HG03457 (cell line): ENCODE measurements at regions not wholly inside any gene's neighbourhood (a gene's known extent, or its start where the extent isn't known, plus 50 kb on each side); places are given as distances from the start of the nearest gene placed in this dataset.
"Not testable (repeated sequence)": the region's sequence is repeated elsewhere in the genome, so short reads cannot be mapped to it uniquely, and the experiment has no call there.

Experiments used
- ATAC-seq: cut with Tn5 transposase; IDR thresholded peaks from one replicate; pipeline ENCODE4 v1.9.1; 2021; ENCODE audit warnings: moderate number of reproducible peaks; ENCODE audit not compliant: unreplicated experiment

- no peak for ATAC-seq
Measured at GRCh38 chr1:60916906-60917305, 165.5 kb upstream of the NFIA start.

GRCh38 chr1:60916199-60916598 is 166.2 kb upstream of the NFIA start:
- no peak for ATAC-seq

GRCh38 chr1:60915441-60915840 is 166.9 kb upstream of the NFIA start:
- ATAC-seq: no peak

GRCh38 chr1:60914982-60915381 is 167.4 kb upstream of the NFIA start:
- no peak for ATAC-seq

- ATAC-seq: not testable (repeated sequence)
Measured at GRCh38 chr1:60913708-60914107, 168.7 kb upstream of the NFIA start.

DNA sequence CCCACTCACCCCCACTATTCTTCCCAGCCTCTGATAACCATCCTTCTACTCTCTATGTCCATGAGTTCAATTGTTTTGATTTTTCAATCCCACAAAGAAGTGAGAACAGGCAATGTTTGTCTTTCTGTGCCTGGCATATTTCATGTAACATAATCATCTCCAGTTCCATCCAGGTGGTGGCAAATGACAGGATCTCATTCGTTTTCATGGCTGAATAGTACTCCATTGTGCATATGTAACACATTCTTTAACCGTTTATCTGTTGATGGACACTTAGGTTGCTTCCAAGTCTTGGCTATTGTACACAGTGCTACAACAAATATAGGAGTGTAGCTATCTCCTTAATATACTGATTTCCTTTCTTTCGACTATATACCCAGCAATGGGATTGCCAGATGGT is 169.3 kb upstream of the NFIA start:
- no peak for ATAC-seq

GRCh38 chr1:60911966-60912697 is 170.2 kb upstream of the NFIA start:
- no peak for ATAC-seq

DNA sequence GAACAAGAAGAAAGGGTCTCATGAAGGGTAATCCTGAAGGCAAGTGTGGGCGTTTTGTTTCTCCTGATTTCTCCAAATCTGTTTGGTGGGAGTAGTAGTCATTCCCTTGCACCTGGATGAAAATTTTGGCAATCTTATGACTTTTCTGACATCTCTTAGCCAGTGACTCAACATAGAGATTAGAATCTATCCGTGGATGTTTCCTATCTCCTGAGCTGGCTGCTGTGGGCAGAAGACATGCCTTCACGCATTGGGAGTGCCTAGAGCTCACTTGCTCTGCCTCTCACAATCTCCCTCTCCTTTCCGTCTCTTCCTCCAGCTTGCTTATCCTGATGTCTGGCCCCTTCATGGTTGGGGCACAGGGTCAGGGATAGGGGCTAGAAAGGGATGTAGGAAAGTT is 174.2 kb upstream of the NFIA start:
- no peak for ATAC-seq

- ATAC-seq: no peak
Measured at GRCh38 chr1:60906526-60906925, 175.8 kb upstream of the NFIA start.

GRCh38 chr1:60906039-60906438 is 176.3 kb upstream of the NFIA start:
- no peak for ATAC-seq

- ATAC-seq: no peak
Measured at GRCh38 chr1:60904099-60904851, 178.1 kb upstream of the NFIA start.

GRCh38 chr1:60903591-60903990 is 178.8 kb upstream of the NFIA start:
- ATAC-seq: no peak

DNA sequence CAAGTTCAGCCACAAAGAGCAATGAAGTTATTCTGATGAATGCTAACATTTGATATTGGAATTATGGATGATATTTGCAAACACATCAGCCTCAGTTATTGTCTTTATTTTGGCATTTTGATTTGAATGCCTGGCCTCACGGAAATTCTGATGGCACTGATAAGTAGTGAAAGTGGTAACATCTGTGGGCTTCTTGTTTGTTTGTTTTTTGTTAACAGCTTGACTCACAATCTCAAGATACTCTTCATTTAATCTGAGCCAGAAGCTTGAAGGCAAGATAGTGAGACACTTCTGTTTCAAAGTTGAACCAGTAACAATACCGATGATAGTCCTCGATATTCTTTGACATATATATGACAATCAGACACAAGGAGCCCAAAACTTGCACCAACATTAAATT is 182.9 kb upstream of the NFIA start:
- no peak for ATAC-seq

GRCh38 chr1:60898987-60899386 is 183.4 kb upstream of the NFIA start:
- no peak for ATAC-seq

GRCh38 chr1:60898413-60898812 is 183.9 kb upstream of the NFIA start:
- no peak for ATAC-seq

GRCh38 chr1:60896701-60897363 is 185.5 kb upstream of the NFIA start:
- ATAC-seq: no peak

DNA sequence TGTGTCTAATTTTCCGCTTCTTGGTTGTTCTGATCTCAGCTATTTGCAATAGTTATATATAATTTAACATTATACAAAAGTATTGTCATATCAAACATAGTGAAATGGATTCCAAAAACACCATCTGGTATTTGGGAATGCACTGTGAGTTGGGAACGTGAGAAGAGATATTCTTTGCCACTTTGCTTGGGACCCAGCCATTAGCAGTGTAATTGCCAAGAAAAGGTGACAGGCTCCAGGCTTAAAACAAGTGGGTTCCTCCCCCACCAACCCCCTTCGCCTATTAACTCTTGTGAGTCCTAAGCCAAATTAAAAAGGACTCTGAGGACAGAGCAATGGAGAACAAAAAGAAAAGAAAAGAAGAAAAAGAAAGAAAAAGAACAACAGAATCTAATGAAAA is 186.7 kb upstream of the NFIA start:
- no peak for ATAC-seq

DNA sequence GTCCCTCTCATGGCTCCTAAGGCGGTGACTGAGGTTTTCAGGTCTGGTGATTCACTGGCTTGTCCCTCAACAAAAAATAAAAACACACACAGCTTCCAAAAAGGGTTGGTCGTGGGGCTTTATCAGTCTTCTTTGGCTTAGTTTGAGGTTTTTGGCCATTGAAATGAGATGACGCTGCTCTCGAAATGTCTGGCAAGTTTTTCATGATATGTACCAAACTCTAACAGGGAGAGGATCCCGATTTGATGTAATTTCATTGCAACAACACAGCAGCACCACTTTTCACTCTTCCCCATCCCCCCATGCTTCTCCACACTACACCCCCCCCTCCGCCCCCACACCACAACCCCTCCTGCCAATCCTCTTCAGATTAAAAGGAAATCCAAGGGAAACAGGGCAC is 187.1 kb upstream of the NFIA start:
- ATAC-seq: no peak

DNA sequence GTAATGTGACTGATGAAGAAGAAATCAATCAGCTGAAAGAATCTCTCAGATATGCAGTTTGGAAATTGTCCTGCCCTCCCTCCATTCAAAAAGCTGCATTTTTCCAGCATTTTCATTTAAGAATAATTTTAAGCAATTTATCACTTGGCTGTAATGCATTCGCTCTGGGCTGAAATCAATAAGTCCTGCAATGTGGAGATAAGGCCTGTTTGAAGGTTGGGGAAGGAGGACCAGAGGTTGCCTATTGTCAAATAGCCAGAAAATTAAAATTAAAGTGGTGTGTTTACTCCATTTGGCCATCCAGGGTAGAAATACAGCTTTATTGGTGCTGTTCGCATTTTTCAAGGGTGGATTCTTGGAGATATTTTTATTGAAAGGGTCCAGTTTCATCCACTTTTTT is 187.6 kb upstream of the NFIA start:
- no peak for ATAC-seq

DNA sequence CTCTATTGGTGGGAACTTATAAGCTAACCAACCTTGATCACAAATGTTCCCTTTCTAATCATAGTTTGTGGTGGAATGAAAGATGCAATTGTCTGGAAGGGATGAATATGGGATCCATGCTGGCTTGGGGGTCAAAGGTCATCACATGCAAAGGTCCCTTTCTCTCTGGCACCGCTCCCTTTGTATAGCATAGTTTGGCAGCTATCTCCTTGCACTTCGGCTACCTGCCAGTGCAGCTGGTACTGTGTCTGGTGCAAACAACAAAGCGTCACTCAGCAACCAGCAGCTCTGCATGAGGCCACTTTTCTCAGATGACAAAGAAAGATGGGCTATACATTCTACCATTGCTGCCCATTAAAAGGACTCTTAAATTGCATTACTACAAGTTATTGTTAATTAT is 188.2 kb upstream of the NFIA start:
- ATAC-seq: no peak

DNA sequence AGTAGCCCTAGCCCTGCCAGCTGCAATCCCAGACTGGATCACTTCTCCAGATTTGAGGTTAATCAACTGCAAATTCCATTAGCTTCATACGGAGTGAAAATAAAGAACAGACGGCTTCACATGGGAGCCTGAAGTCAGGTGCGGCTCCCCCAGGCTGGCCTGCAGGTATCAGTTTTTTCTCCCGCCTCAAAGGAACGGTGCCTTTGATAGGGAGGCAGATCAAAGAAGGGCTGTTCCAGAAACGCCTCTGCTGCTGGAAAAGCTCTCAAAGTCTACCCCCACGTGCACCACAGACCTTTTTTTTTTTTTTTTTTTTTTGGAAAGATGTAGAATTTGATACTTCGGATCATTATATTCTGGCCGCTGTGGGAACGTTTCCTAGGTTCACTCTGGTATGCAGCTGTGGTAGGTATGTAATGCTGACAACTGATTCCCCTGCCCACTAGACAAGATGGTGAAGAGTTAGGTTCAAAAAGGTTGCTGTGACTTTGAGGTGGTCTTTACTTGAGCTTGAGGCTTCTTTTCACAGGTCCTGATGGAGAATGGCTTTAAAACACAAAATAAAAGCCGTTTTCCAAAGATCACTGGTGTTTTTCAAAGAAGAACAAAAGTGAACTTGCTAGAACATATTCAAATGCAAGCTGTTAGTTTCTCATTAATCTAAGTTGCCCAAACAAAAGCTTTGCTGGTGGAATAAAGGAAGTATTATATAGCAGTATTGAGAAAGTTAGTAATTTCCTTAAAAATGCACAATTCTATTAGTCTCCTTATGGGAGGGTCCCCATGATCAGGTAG is 189.0 kb upstream of the NFIA start:
- ATAC-seq: no peak
